ENCODE measurements at regions not wholly inside any gene's neighbourhood (a gene's known extent, or its start where the extent isn't known, plus 50 kb on each side); places are given as distances from the start of the nearest gene placed in this dataset.

DNA sequence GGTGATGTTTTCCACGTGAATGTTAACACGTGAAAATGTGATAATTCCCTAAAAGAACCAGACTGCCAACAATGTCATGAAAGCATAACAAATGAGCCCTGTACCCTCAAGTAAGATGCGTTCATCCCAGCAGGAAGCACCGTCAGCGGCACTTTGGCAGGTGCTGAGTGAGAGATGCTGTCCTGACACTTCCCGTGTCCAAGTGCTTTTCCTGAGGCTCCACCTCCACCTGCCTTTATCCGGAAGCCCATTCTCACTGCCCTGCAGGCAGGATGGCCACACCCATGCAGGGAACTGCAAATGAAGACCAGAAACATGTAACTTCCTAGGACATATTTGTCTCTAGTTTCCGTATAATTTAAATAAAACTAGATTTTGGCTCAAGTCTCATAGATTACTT is 238.0 kb upstream of the IRX2 start:
- ChIA-PET CTCF (no interaction called here), POLR2A (no interaction called here)
- TF ChIP-seq, protein P1, sequence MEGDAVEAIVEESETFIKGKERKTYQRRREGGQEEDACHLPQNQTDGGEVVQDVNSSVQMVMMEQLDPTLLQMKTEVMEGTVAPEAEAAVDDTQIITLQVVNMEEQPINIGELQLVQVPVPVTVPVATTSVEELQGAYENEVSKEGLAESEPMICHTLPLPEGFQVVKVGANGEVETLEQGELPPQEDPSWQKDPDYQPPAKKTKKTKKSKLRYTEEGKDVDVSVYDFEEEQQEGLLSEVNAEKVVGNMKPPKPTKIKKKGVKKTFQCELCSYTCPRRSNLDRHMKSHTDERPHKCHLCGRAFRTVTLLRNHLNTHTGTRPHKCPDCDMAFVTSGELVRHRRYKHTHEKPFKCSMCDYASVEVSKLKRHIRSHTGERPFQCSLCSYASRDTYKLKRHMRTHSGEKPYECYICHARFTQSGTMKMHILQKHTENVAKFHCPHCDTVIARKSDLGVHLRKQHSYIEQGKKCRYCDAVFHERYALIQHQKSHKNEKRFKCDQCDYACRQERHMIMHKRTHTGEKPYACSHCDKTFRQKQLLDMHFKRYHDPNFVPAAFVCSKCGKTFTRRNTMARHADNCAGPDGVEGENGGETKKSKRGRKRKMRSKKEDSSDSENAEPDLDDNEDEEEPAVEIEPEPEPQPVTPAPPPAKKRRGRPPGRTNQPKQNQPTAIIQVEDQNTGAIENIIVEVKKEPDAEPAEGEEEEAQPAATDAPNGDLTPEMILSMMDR (IDR thresholded peaks at IDR 0.05; ENCODE audit: insufficient read depth, low read length, missing control alignments) = no peak
- no peak overlapping the region for H3K4me3 ChIP-seq (ENCODE audit: low read depth, low read length)
- DNase-seq (ENCODE audit: low read depth, low spot score) = no peak

DNA sequence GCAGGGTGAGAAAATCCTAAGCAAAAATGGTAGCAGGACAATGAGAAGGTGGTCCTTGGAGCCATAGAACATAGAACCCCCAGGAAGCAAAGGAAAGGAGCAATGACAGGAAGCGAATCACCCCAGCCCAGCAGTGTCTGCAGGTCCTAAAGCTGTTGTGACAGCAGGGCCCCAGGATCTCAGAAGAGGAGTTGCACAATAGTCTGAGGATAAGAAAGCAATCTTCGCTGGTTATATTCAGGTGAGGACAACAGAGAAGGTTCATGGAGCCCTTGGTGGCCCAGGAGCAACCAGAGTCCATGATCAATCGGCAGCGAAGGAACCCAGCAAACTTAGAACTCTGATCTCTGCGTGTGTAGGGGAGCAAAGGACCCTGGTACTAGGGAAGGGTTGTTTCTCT is 234.8 kb upstream of the IRX2 start:
- no peak for DNase-seq (ENCODE audit: low read depth, low spot score)
- ChIA-PET POLR2A (no interaction called here), CTCF (no interaction called here)
- TF ChIP-seq, protein P1 (IDR thresholded peaks at IDR 0.05; ENCODE audit: insufficient read depth, low read length, missing control alignments) = no peak
- no peak overlapping the region for H3K4me3 ChIP-seq (ENCODE audit: low read depth, low read length)

DNA sequence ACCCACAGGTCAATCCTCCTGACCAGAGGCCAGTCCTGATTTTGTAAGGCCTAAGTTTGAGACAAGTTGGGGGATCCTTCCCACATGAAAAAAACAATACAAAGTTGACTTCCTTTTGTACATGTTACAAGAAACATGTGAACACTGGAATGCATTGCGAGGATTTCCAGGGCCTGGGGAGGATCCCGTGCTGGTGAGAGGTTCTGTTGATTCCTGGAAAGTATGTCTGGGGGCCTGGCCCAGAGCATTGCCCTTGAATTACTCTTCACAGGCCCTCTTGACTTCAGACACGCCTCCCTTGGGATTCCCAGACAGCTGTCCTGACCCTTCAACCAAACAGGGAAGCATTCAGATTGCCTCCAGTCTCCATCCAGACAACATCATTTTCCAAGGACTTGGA is 234.2 kb upstream of the IRX2 start:
- CTCF ChIA-PET = no interaction called here
- POLR2A ChIA-PET = no interaction called here
- no peak overlapping the region for H3K4me3 ChIP-seq (ENCODE audit: low read depth, low read length)
- DNase-seq (ENCODE audit: low read depth, low spot score) = no peak
- TF ChIP-seq, protein P1 (IDR thresholded peaks at IDR 0.05; ENCODE audit: insufficient read depth, low read length, missing control alignments) = no peak

- DNase-seq (ENCODE audit: low read depth, low spot score) = no peak
- ChIA-PET POLR2A (no interaction called here), CTCF (no interaction called here)
- H3K4me3 ChIP-seq (ENCODE audit: low read depth, low read length) = no peak overlapping the region
- TF ChIP-seq, protein P1 (IDR thresholded peaks at IDR 0.05; ENCODE audit: insufficient read depth, low read length, missing control alignments) = no peak
These were observed 232.3 kb upstream of the IRX2 start for GRCh38 chr5:2983583-2984300.

- TF ChIP-seq, protein P1 (IDR thresholded peaks at IDR 0.05; ENCODE audit: insufficient read depth, low read length, missing control alignments) = no peak
- no peak for DNase-seq (ENCODE audit: low read depth, low spot score)
- CTCF ChIA-PET = no interaction called here
- POLR2A ChIA-PET = no interaction called here
- H3K4me3 ChIP-seq (ENCODE audit: low read depth, low read length) = no peak overlapping the region
These were observed 230.2 kb upstream of the IRX2 start for GRCh38 chr5:2981652-2982051.

DNA sequence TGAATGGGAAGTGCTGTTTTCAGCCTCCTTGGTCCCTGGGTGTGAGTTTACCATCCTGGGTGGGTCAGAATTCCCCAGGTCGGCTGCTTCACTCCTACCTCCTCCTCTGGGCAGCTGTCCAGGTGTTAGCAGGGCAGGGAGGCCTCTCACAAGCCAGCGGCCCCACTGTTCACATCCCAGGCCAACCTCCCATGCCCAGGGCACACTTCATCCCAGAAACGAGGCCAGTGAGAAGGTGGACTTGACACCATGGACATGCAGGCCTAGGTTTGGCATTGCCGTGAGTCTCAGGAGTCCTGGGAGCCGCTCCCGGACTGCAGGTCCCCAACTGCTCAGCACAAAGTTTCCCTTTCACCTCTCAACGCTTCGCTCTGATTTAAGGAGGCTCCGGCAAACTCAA is 229.6 kb upstream of the IRX2 start:
- ChIA-PET POLR2A (no interaction called here), CTCF (no interaction called here)
- H3K4me3 ChIP-seq (ENCODE audit: low read depth, low read length) = no peak overlapping the region
- TF ChIP-seq, protein P1 (IDR thresholded peaks at IDR 0.05; ENCODE audit: insufficient read depth, low read length, missing control alignments) = no peak
- no peak for DNase-seq (ENCODE audit: low read depth, low spot score)
